ENCODE measurements at regions not wholly inside any gene's neighbourhood (a gene's known extent, or its start where the extent isn't known, plus 50 kb on each side); places are given as distances from the start of the nearest gene placed in this dataset.

DNA sequence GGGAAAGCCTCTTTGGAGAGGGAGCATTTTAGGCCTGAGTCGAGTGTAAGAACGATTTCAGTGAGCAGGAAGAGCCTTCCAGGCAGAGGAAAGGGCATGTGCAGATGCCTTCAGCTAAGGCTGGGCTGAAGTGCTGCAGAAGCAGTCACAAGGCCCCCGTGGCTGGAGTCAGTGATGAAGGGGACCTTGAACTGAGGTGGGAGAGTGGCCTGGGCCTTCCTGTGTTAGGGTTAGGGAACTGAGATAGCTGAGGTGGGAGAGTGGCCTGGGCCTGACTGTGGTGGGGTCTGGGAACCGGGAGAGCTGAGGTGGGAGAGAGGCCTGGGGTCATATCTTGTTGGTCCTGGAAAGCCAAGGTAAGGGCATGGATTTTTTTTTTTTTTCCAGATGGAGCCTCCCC, 50.9 kb upstream of the ETV3 start:
- no peak overlapping the region for H3K4me3 ChIP-seq (ENCODE audit: control insufficient read depth, low read depth, low read length)
- TF ChIP-seq CTCF (conservative IDR thresholded peaks at IDR 0.05; ENCODE audit: control insufficient read depth, insufficient read depth, low read depth, low read length) = no peak
- no peak for DNase-seq (ENCODE audit: low read depth)
